ENCODE measurements at regions not wholly inside any gene's neighbourhood (a gene's known extent, or its start where the extent isn't known, plus 50 kb on each side); places are given as distances from the start of the nearest gene placed in this dataset.

GRCh38 chr6:62615366-62616015 is 329.5 kb upstream of the KHDRBS2 start:
- H3K27me3 ChIP-seq (ENCODE audit: insufficient read depth, low read depth, low read length), result no peaks in the 10 kb centered on the region
- TF ChIP-seq EP300 (conservative IDR thresholded peaks at IDR 0.05; ENCODE audit: poor library complexity, severe bottlenecking), result no peak
- no peak for TF ChIP-seq TAF1 (IDR thresholded peaks at IDR 0.05; ENCODE audit: low read depth)
- no peak for TF ChIP-seq REST (IDR thresholded peaks at IDR 0.05; ENCODE audit: borderline replicate concordance)
- no peak for TF ChIP-seq EZH2 (IDR thresholded peaks at IDR 0.05; ENCODE audit: borderline replicate concordance, insufficient read depth, low read length, poor library complexity, severe bottlenecking)
- TF ChIP-seq CTCF (IDR thresholded peaks at IDR 0.05; ENCODE audit: poor library complexity, severe bottlenecking), result no peak
- no peak for TF ChIP-seq RAD21 (conservative IDR thresholded peaks at IDR 0.05)
- TF ChIP-seq MXI1 (conservative IDR thresholded peaks at IDR 0.05; ENCODE audit: poor library complexity, severe bottlenecking), result no peak
- TF ChIP-seq SMC3 (conservative IDR thresholded peaks at IDR 0.05; ENCODE audit: poor library complexity), result no peak
- TF ChIP-seq POLR2AphosphoS5 (IDR thresholded peaks at IDR 0.05), result no peak

GRCh38 chr6:62614442-62614841 is 328.4 kb upstream of the KHDRBS2 start:
- no peak for TF ChIP-seq REST (IDR thresholded peaks at IDR 0.05; ENCODE audit: borderline replicate concordance)
- TF ChIP-seq POLR2AphosphoS5 (IDR thresholded peaks at IDR 0.05), result no peak
- TF ChIP-seq CTCF (IDR thresholded peaks at IDR 0.05; ENCODE audit: poor library complexity, severe bottlenecking), result no peak
- no peak for TF ChIP-seq SMC3 (conservative IDR thresholded peaks at IDR 0.05; ENCODE audit: poor library complexity)
- TF ChIP-seq EZH2 (IDR thresholded peaks at IDR 0.05; ENCODE audit: borderline replicate concordance, insufficient read depth, low read length, poor library complexity, severe bottlenecking), result no peak
- no peaks in the 10 kb centered on the region for H3K27me3 ChIP-seq (ENCODE audit: insufficient read depth, low read depth, low read length)
- no peak overlapping the region for H3K4me2 ChIP-seq (ENCODE audit: low read length)
- no peaks in the 10 kb centered on the region for H3K79me2 ChIP-seq (replicated peaks; ENCODE audit: insufficient read depth, low read length)
- H4K20me1 ChIP-seq (ENCODE audit: insufficient read depth), result no peaks in the 10 kb centered on the region
- H3K9ac ChIP-seq (ENCODE audit: low read length), result no peak overlapping the region
- H3K4me3 ChIP-seq (ENCODE audit: low read length), result no peak overlapping the region
- H2AFZ ChIP-seq (ENCODE audit: low read depth, low read length), result no peak overlapping the region
- no peaks in the 10 kb centered on the region for H3F3A ChIP-seq (ENCODE audit: insufficient read depth, low read length, poor library complexity, severe bottlenecking)
- no peak overlapping the region for H3K27ac ChIP-seq (ENCODE audit: low read length)
- H3K9me2 ChIP-seq (ENCODE audit: insufficient read depth, low read length), result no peaks in the 10 kb centered on the region
- H3K9me3 ChIP-seq (ENCODE audit: low read length), result no peaks in the 10 kb centered on the region
- no peaks in the 10 kb centered on the region for H3K36me3 ChIP-seq (ENCODE audit: insufficient read depth, low read length)

More at GRCh38 chr6:62615366-62616015, 329.5 kb upstream of the KHDRBS2 start:
- no peaks in the 10 kb centered on the region for H3K79me2 ChIP-seq (replicated peaks; ENCODE audit: insufficient read depth, low read length)
- no peaks in the 10 kb centered on the region for H3K9me2 ChIP-seq (ENCODE audit: insufficient read depth, low read length)
- H3K4me2 ChIP-seq (ENCODE audit: low read length), result no peak overlapping the region
- H3K9ac ChIP-seq (ENCODE audit: low read length), result no peak overlapping the region
- no peaks in the 10 kb centered on the region for H4K20me1 ChIP-seq (ENCODE audit: insufficient read depth)
- no peak overlapping the region for H2AFZ ChIP-seq (ENCODE audit: low read depth, low read length)
- H3K4me3 ChIP-seq (ENCODE audit: low read length), result no peak overlapping the region
- no peaks in the 10 kb centered on the region for H3K36me3 ChIP-seq (ENCODE audit: insufficient read depth, low read length)
- H3K9me3 ChIP-seq (ENCODE audit: low read length), result no peaks in the 10 kb centered on the region
- H3F3A ChIP-seq (ENCODE audit: insufficient read depth, low read length, poor library complexity, severe bottlenecking), result no peaks in the 10 kb centered on the region
- no peak overlapping the region for H3K27ac ChIP-seq (ENCODE audit: low read length)

Measured in neural cell (in vitro differentiated cells).